Globus pallidus (tissue), 1 donor: ENCODE measurements at regions not wholly inside any gene's neighbourhood (a gene's known extent, or its start where the extent isn't known, plus 50 kb on each side); places are given as distances from the start of the nearest gene placed in this dataset.

Source experiments
- DNase-seq: peaks from one replicate; pipeline ENCODE4 v3.0.0-alpha.2; 2015; ENCODE audit warnings: low spot score

- no peak for DNase-seq
Measured at GRCh38 chr5:124377386-124377785, 369.1 kb downstream of the ZNF608 start.

- no peak for DNase-seq
Measured at GRCh38 chr5:124373883-124374282, 372.6 kb downstream of the ZNF608 start.

- DNase-seq = no peak
Measured at GRCh38 chr5:124372457-124372856, 374.0 kb downstream of the ZNF608 start.

- DNase-seq = no peak
Measured at GRCh38 chr5:124371111-124371706, 375.2 kb downstream of the ZNF608 start.

- DNase-seq = no peak
Measured at GRCh38 chr5:124370601-124371000, 375.8 kb downstream of the ZNF608 start.

- DNase-seq = no peak
Measured at GRCh38 chr5:124365361-124365801, 381.1 kb downstream of the ZNF608 start.

- DNase-seq = no peak
Measured at GRCh38 chr5:124355928-124356327, 390.5 kb downstream of the ZNF608 start.

- no peak for DNase-seq
Measured at GRCh38 chr5:124353016-124353415, 393.4 kb downstream of the ZNF608 start.

GRCh38 chr5:124352312-124352711 is 394.1 kb downstream of the ZNF608 start:
- DNase-seq = no peak

- DNase-seq = no peak
Measured at GRCh38 chr5:124349931-124350330, 396.5 kb downstream of the ZNF608 start.

- DNase-seq = no peak
Measured at GRCh38 chr5:124343451-124343867, 403.0 kb downstream of the ZNF608 start.

- DNase-seq = no peak
Measured at GRCh38 chr5:124342986-124343385, 403.5 kb downstream of the ZNF608 start.

GRCh38 chr5:124342584-124342983 is 403.9 kb downstream of the ZNF608 start:
- no peak for DNase-seq

GRCh38 chr5:124342027-124342471 is 404.4 kb downstream of the ZNF608 start:
- DNase-seq = no peak

- DNase-seq = peak; percentile 78
Measured at GRCh38 chr5:124341066-124341858, 405.2 kb downstream of the ZNF608 start.

- no peak for DNase-seq
Measured at GRCh38 chr5:124337996-124338395, 408.4 kb downstream of the ZNF608 start.

- no peak for DNase-seq
Measured at GRCh38 chr5:124333298-124333979, 413.0 kb downstream of the ZNF608 start.

GRCh38 chr5:124332273-124332672 is 414.2 kb downstream of the ZNF608 start:
- DNase-seq = no peak

- no peak for DNase-seq
Measured at GRCh38 chr5:124330595-124331220, 415.7 kb downstream of the ZNF608 start.

GRCh38 chr5:124328201-124328600 is 418.2 kb downstream of the ZNF608 start:
- DNase-seq = no peak

- DNase-seq = no peak
Measured at GRCh38 chr5:124318661-124319060, 427.8 kb downstream of the ZNF608 start.

GRCh38 chr5:124317451-124317850 is 429.0 kb downstream of the ZNF608 start:
- no peak for DNase-seq
